ENCODE measurements at regions not wholly inside any gene's neighbourhood (a gene's known extent, or its start where the extent isn't known, plus 50 kb on each side); places are given as distances from the start of the nearest gene placed in this dataset.

GRCh38 chr21:32918478-32919120, 107.1 kb upstream of the OLIG2 start:
- H3K4me3 ChIP-seq (replicated peaks in 1 of 3), result no peak overlapping the region
- DNase-seq, result no peak
- no peak overlapping the region for H3K27ac ChIP-seq
- no peaks in the 10 kb centered on the region for H3K27me3 ChIP-seq
- intact Hi-C loops (cut with DNase I), result no loop called here
- H3K4me1 ChIP-seq, result no peaks in the 10 kb centered on the region
- no peaks in the 10 kb centered on the region for H3K36me3 ChIP-seq
- WGBS, 2 donors, result 75 to 80% methylated on average over 11 of the region's 11 CpGs
- H3K9me3 ChIP-seq, result no peaks in the 10 kb centered on the region
- no peak for TF ChIP-seq POLR2A (IDR thresholded peaks at IDR 0.05)
- no peak for TF ChIP-seq CTCF (IDR thresholded peaks at IDR 0.05)

GRCh38 chr21:32920474-32920873, 105.3 kb upstream of the OLIG2 start:
- no peak for DNase-seq
- no peaks in the 10 kb centered on the region for H3K4me1 ChIP-seq
- no peaks in the 10 kb centered on the region for H3K9me3 ChIP-seq
- H3K4me3 ChIP-seq (replicated peaks in 1 of 3), result no peak overlapping the region
- intact Hi-C loops (cut with DNase I), result no loop called here
- TF ChIP-seq POLR2A (IDR thresholded peaks at IDR 0.05) (no peak), CTCF (IDR thresholded peaks at IDR 0.05) (no peak)
- no peaks in the 10 kb centered on the region for H3K36me3 ChIP-seq
- no peak overlapping the region for H3K27ac ChIP-seq
- 77 to 82% methylated on average over 5 of the region's 5 CpGs for WGBS, 2 donors
- H3K27me3 ChIP-seq, result no peaks in the 10 kb centered on the region

- 68 to 73% methylated on average over 7 of the region's 7 CpGs for WGBS, 2 donors
Measured at GRCh38 chr21:32921632-32922230, 104.0 kb upstream of the OLIG2 start.

GRCh38 chr21:32925098-32925497, 100.6 kb upstream of the OLIG2 start:
- no peak for DNase-seq
- H3K9me3 ChIP-seq, result no peaks in the 10 kb centered on the region
- H3K27me3 ChIP-seq, result no peaks in the 10 kb centered on the region
- H3K36me3 ChIP-seq, result no peaks in the 10 kb centered on the region
- H3K4me3 ChIP-seq (replicated peaks in 1 of 3), result no peak overlapping the region
- TF ChIP-seq POLR2A (IDR thresholded peaks at IDR 0.05) (no peak), CTCF (IDR thresholded peaks at IDR 0.05) (no peak)
- intact Hi-C loops (cut with DNase I), result no loop called here
- H3K4me1 ChIP-seq, result no peaks in the 10 kb centered on the region
- no peak overlapping the region for H3K27ac ChIP-seq

More at GRCh38 chr21:32921632-32922230, 104.0 kb upstream of the OLIG2 start:
- no peak for TF ChIP-seq POLR2A (IDR thresholded peaks at IDR 0.05)
- TF ChIP-seq CTCF (IDR thresholded peaks at IDR 0.05), result peak in 1 of 6 experiments; percentile 20
- H3K4me1 ChIP-seq, result no peaks in the 10 kb centered on the region
- peak in 1 of 2 donors; percentile 7 for DNase-seq
- H3K9me3 ChIP-seq, result no peaks in the 10 kb centered on the region
- H3K4me3 ChIP-seq (replicated peaks in 1 of 3), result no peak overlapping the region
- intact Hi-C loops (cut with DNase I), result no loop called here
- H3K36me3 ChIP-seq, result no peaks in the 10 kb centered on the region
- H3K27ac ChIP-seq, result no peak overlapping the region
- H3K27me3 ChIP-seq, result no peaks in the 10 kb centered on the region

GRCh38 chr21:32929633-32930038, 96.1 kb upstream of the OLIG2 start:
- no peak for DNase-seq
- no peaks in the 10 kb centered on the region for H3K36me3 ChIP-seq
- no peaks in the 10 kb centered on the region for H3K27me3 ChIP-seq
- intact Hi-C loops (cut with DNase I), result no loop called here
- H3K4me3 ChIP-seq (replicated peaks in 1 of 3), result no peak overlapping the region
- no peaks in the 10 kb centered on the region for H3K9me3 ChIP-seq
- 91 to 98% methylated on average over 2 of the region's 2 CpGs for WGBS, 2 donors
- no peaks in the 10 kb centered on the region for H3K4me1 ChIP-seq
- H3K27ac ChIP-seq, result no peak overlapping the region
- TF ChIP-seq POLR2A (IDR thresholded peaks at IDR 0.05) (no peak), CTCF (IDR thresholded peaks at IDR 0.05) (no peak)

All from thyroid gland (tissue), 4 donors.